Endodermal cell (in vitro differentiated cells): ENCODE measurements at regions not wholly inside any gene's neighbourhood (a gene's known extent, or its start where the extent isn't known, plus 50 kb on each side); places are given as distances from the start of the nearest gene placed in this dataset.
"Not testable (repeated sequence)": the region's sequence is repeated elsewhere in the genome, so short reads cannot be mapped to it uniquely, and the experiment has no call there.

ENCODE experiments used
- DNase-seq: peaks from one replicate; pipeline ENCODE4 v3.0.0-alpha.2; 2017
- H3K27ac ChIP-seq: 2 replicates; pipeline ENCODE4 v1.5.1; 2013; ENCODE audit warnings: mild to moderate bottlenecking, low read depth, low read length, moderate library complexity
- H3K27me3 ChIP-seq: 2 replicates; pipeline ENCODE4 v1.6.1; 2013; ENCODE audit warnings: mild to moderate bottlenecking, low read length, moderate library complexity; ENCODE audit not compliant: insufficient read depth, control insufficient read depth, poor library complexity, severe bottlenecking
- H3K36me3 ChIP-seq: 2 replicates; pipeline ENCODE4 v1.7.0; 2013; ENCODE audit warnings: mild to moderate bottlenecking, low read length, moderate library complexity; ENCODE audit not compliant: control insufficient read depth, insufficient read depth
- H3K4me1 ChIP-seq: one replicate; pipeline ENCODE4 v1.7.0; 2013; ENCODE audit warnings: low read length; ENCODE audit not compliant: control insufficient read depth, insufficient read depth
- H3K4me3 ChIP-seq: 2 replicates; pipeline ENCODE4 v1.5.1; 2013; ENCODE audit warnings: mild to moderate bottlenecking, low read length, moderate library complexity
- H3K9ac ChIP-seq: 2 replicates; pipeline ENCODE4 v1.6.1; 2013; ENCODE audit warnings: mild to moderate bottlenecking, low read length, moderate library complexity; ENCODE audit not compliant: poor library complexity, severe bottlenecking; ENCODE audit errors: extremely low read depth
- H3K9me3 ChIP-seq: 2 replicates; pipeline ENCODE4 v1.6.1; 2013; ENCODE audit warnings: mild to moderate bottlenecking, low read length, moderate library complexity; ENCODE audit not compliant: control insufficient read depth
- H3K27ac Mint-ChIP-seq: 2 replicates; pipeline ENCODE4 v1.8.0; 2020; ENCODE audit warnings: mixed read lengths
- H3K27me3 Mint-ChIP-seq: 2 replicates; pipeline ENCODE4 v1.8.0; 2021; ENCODE audit warnings: mild to moderate bottlenecking, mixed read lengths; ENCODE audit not compliant: insufficient read depth
- H3K36me3 Mint-ChIP-seq: 2 replicates; pipeline ENCODE4 v1.8.0; 2020; ENCODE audit warnings: low read depth, mixed read lengths
- H3K4me1 Mint-ChIP-seq: 2 replicates; pipeline ENCODE4 v1.8.0; 2020; ENCODE audit warnings: mixed read lengths
- H3K4me3 Mint-ChIP-seq: 2 replicates; pipeline ENCODE4 v1.8.0; 2020; ENCODE audit warnings: mild to moderate bottlenecking, moderate library complexity, mixed read lengths
- H3K9me3 Mint-ChIP-seq: 2 replicates; pipeline ENCODE4 v1.8.0; 2020; ENCODE audit warnings: mild to moderate bottlenecking, mixed read lengths
- WGBS, 2 experiments: methylation state at CpG; one replicate each; pipeline versions ENCODE4 v1.1.5 to v1.1.7; 2013; ENCODE audit warnings: missing lambda C conversion rate in 2 of 2, mixed read lengths in 1 of 2; ENCODE audit not compliant: insufficient coverage in 1 of 2, insufficient read length in 1 of 2; 5-methylcytosine and 5-hydroxymethylcytosine counted together
- TF ChIP-seq, protein P1 (sequence below): fragments of 200-600 bp; sonication (generic); conservative IDR thresholded peaks from 2 replicates; pipeline ENCODE4 v1.5.0; 2021; ENCODE audit warnings: antibody characterized with exemption, mild to moderate bottlenecking

DNA sequence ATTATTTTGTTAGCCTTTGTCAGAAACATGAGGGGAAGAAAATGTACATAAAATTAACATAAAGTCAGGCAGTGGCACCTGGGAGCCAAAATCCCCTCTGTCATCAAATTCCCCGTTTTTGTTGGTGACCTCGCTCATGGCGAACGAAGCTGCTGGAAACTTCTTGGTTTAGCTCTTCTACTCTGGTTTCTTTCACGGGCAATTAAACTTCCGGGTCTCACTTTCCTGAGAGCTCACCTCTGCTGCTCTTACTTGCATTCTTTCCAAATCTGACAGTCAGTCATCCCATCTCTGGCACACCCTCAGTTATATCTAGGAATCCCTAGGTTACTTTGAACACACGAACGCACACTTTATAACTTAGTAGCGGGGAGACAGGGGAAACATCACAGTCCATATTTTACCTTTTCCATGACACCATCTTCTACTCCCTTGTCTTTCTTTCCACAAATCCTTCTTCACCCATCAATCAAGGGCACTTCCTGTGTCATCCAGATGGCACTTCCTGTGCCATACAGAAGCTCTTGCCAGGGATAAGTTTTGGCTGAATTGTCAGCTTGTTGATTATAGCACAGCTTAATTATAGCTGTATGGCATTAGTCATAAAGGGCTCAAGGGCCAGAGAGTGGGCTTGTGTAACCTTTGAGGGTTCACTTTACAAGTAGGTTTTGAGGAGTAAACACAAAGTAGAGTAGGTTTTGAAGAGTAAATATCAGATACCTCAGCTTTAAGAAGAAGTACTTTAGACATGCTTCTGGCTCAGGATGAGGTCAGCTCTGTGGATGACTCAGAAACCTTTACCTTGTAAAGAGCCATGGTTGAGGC lies 105.1 kb downstream of the GATA3 start:
- no peak overlapping the region for H3K4me3 Mint-ChIP-seq
- no peaks in the 10 kb centered on the region for H3K4me1 Mint-ChIP-seq
- H3K4me3 ChIP-seq: no peak overlapping the region
- no peaks in the 10 kb centered on the region for H3K36me3 ChIP-seq
- 93 to 96% methylated on average over 9 of the region's 9 CpGs for WGBS, 2 experiments
- no peak for DNase-seq
- TF ChIP-seq, protein P1, sequence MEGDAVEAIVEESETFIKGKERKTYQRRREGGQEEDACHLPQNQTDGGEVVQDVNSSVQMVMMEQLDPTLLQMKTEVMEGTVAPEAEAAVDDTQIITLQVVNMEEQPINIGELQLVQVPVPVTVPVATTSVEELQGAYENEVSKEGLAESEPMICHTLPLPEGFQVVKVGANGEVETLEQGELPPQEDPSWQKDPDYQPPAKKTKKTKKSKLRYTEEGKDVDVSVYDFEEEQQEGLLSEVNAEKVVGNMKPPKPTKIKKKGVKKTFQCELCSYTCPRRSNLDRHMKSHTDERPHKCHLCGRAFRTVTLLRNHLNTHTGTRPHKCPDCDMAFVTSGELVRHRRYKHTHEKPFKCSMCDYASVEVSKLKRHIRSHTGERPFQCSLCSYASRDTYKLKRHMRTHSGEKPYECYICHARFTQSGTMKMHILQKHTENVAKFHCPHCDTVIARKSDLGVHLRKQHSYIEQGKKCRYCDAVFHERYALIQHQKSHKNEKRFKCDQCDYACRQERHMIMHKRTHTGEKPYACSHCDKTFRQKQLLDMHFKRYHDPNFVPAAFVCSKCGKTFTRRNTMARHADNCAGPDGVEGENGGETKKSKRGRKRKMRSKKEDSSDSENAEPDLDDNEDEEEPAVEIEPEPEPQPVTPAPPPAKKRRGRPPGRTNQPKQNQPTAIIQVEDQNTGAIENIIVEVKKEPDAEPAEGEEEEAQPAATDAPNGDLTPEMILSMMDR: no peak
- H3K27ac Mint-ChIP-seq: no peak overlapping the region
- H3K27ac ChIP-seq: no peak overlapping the region
- no peaks in the 10 kb centered on the region for H3K27me3 ChIP-seq
- peaks cover 3% of the 10 kb centered on the region for H3K9me3 ChIP-seq
- H3K9ac ChIP-seq: no peak overlapping the region
- H3K36me3 Mint-ChIP-seq: no peaks in the 10 kb centered on the region
- no peaks in the 10 kb centered on the region for H3K4me1 ChIP-seq
- peaks cover 3% of the 10 kb centered on the region for H3K9me3 Mint-ChIP-seq
- H3K27me3 Mint-ChIP-seq: peaks cover 26% of the 10 kb centered on the region

DNA sequence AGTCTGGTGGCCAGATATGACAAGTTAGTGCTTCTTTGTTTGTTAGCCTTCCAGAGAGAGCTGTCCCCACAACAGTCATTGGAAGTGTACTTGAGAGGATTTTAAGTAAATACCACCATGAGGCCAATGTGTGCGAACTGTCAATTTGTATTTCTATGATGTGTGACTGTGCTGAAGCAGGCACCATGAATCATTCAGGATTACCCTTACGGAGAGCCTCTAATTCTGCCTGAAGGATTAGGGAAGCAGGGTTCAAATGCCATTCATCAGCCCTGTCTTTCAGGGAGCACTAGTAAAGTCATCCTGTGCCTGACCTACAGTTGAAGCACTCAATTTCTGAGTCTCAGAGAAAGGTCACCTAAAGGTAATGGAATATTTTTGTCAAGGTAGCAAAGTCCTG lies 109.3 kb downstream of the GATA3 start:
- no peak for DNase-seq
- no peak overlapping the region for H3K4me3 ChIP-seq
- no peaks in the 10 kb centered on the region for H3K4me1 ChIP-seq
- WGBS, 2 experiments: 93 to 98% methylated on average over 2 of the region's 2 CpGs
- H3K27ac ChIP-seq: no peak overlapping the region
- H3K9ac ChIP-seq: no peak overlapping the region
- Mint-ChIP-seq H3K36me3 (no peaks in the 10 kb centered on the region), H3K4me1 (no peaks in the 10 kb centered on the region), H3K27me3 (peaks cover 13% of the 10 kb centered on the region), H3K27ac (no peak overlapping the region), H3K9me3 (peaks cover 13% of the 10 kb centered on the region), H3K4me3 (no peak overlapping the region)
- peaks cover 24% of the 10 kb centered on the region for H3K9me3 ChIP-seq
- no peaks in the 10 kb centered on the region for H3K36me3 ChIP-seq
- TF ChIP-seq, protein P1: no peak
- no peaks in the 10 kb centered on the region for H3K27me3 ChIP-seq

DNA sequence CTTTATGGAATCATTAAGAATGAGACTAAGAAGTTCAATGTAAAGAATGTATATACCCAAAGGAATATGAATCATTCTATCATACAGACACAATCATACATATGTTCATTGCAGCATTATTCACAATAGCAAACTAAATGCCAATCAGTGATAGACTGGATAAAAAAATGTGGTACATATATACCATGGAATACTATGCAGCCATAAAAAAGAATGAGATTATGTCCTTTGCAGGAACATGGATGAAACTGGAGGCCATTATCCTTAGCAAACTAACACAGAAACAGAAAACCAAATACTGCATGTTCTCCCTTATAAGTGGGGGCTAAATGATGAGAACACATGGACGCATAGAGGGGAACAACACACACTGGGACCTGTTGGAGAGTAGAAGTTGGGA lies 110.2 kb downstream of the GATA3 start:
- H3K27ac Mint-ChIP-seq, H3K4me3 Mint-ChIP-seq, H3K36me3 Mint-ChIP-seq, H3K27ac ChIP-seq, H3K4me1 ChIP-seq, H3K36me3 ChIP-seq, H3K9ac ChIP-seq, H3K4me3 ChIP-seq, DNase-seq, H3K4me1 Mint-ChIP-seq, H3K27me3 ChIP-seq: not testable (repeated sequence)
- 100% methylated on average over 1 of the region's 1 CpG; no CpG with 5 or more reads in 1 of the 2 experiments for WGBS, 2 experiments
- Mint-ChIP-seq H3K9me3 (peaks cover 19% of the 10 kb centered on the region), H3K27me3 (peaks cover 10% of the 10 kb centered on the region)
- peaks cover 32% of the 10 kb centered on the region for H3K9me3 ChIP-seq
